HG02610 (cell line): ENCODE measurements at regions not wholly inside any gene's neighbourhood (a gene's known extent, or its start where the extent isn't known, plus 50 kb on each side); places are given as distances from the start of the nearest gene placed in this dataset.
"Not testable (repeated sequence)": the region's sequence is repeated elsewhere in the genome, so short reads cannot be mapped to it uniquely, and the experiment has no call there.

Source experiments
- ATAC-seq: cut with Tn5 transposase; IDR thresholded peaks from one replicate; pipeline ENCODE4 v1.9.1; 2021; ENCODE audit warnings: mild to moderate bottlenecking, moderate library complexity; ENCODE audit not compliant: unreplicated experiment

DNA sequence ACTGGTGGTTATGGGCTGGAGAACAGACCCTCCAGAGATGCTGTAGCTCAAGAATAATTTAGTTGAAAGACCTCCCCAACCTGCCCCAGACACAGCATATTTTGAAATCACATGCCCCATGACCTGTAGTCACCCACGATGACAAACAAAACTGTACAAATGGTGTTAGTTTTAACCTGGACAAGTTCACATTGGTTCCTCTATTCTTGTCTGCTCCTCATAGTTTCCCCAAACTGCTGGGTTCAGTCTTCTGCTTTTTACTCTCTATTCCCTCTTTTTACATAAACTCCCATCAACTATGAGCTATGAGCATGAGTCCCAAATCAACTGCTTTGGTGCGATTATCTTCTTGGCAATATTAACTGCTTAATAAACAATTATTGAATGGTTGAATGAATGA lies 365.3 kb upstream of the CLINT1 start:
- ATAC-seq, result no peak

DNA sequence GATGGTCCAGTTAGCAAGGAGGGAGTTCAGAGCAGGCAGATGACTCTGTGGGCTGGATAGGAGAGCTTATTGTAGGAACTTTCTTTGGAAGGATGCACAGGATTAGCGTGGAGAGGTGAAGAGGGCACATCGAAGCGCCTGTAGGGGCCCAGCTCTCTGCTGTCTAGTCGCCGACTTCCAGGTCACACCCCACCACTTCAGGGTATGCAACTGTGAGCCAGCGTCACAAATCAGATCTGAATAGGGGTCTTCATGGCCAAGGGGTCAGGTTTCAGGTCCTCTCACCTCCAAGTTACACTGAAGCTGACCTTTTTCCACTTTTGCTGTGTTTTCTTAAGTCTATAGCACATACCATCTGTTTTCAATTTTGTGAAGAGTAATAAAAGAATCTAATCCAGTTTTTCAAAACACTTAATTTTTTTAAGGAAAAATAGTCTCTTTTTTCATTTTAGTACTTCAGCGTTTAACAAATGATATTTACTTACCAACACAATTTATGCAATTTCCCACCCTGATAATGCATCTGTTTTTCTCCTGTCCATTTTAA lies 364.2 kb upstream of the CLINT1 start:
- no peak for ATAC-seq

DNA sequence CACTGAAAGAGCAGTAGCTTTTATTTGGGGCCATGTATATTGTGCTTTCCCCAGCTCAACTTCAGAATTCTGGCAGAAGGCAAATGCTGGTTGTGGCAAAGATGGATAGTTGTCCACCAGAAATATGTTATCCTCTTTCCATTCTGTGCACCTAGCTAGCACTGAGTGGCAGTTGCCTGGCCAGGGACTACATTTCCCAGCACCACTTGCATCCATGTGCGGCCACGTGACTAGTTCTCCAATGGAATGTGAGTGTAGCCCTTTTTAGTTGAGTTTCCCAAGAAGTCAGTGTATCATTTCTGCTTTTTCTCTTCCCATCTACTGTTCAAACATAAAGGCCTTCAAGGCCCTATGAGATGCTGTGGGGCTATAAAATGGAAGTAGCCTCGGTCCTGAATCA lies 354.0 kb upstream of the CLINT1 start:
- no peak for ATAC-seq

DNA sequence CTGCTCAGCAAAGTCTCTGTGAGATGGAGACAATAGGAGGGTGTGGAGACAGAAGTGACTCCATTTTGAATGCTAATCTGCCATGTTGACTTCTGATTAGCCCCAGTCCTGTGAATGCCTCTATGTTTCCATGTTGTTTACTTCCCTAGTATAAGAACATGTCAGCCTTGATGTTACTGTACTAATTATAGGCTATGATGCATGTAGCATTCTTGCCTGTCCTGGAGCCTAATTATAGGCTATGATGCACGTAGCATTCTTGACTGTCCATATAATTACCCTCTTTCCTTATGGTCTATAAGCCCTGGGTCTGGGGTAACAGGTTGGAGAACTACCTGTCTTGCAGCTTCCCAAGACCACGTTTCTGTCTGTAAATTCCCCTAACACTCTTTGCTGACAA lies 353.3 kb upstream of the CLINT1 start:
- ATAC-seq, result no peak

DNA sequence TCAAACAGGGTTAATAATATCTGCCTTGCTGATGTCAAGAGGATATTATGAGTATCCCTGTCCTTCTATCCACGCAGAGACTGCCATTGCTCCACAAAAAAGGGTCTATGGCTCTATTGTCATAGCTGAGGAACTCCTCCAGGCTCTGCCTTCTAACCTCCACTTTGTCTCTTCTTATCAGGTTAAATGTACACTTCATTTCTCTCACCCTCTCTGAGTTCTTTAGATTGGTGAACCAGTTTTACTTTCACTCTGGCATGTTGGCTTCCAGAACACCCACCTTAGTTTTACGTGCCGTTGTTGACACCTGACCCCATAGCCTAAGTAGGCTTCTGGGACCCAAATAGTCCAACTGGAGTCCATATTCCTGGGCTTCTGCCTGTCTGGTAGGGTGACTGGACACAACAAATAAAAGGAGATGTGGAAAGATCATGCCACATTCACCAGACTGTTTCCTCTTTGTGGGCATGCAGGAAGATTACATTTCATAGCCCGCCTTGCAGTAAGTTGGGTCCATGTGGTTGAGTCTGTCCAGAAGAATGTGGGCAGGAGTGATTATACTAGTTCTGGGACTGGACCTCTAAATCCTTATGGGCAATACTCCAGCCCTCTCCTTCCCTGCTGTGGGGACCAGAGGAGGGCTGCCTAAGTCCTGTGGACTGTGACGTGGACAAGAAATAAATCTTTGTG lies 350.4 kb upstream of the CLINT1 start:
- ATAC-seq, result no peak

DNA sequence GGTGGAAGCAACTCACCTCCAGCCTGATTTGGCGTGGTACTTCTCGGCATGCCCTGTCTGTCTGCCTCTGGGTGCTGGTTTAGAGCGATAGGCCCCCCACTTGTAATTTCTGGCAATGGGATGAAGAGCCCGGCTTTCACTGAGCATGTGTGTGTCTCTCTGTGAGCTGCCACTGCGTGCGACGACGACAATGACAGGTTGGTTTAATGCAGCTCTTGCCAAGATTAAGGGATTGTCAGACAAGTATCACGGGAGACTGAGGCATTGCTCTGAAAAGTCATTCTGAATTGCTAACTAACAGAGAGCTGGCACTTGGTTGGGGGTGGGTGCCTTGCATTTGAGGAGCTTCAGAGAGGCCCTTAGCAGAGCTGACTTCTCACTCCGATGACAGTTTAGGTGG lies 348.8 kb upstream of the CLINT1 start:
- no peak for ATAC-seq

DNA sequence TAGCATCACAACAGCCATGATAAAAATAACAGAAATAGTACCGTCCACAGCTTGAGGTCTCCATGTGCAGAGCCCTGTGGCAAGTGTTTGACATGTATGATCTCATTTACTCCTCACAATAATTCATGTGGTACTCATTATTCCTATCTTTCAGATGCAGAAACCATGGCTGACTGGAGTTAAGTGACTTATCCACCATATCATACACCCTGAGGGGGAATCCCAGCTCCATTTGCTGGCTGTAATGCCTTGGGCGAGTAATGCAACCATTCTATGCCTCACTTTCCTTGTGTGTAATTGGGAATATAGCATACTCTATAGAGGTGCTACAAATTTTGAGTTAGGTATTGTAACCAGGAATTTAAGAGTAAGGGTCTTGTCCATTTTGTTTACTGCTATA lies 347.0 kb upstream of the CLINT1 start:
- ATAC-seq, result no peak

DNA sequence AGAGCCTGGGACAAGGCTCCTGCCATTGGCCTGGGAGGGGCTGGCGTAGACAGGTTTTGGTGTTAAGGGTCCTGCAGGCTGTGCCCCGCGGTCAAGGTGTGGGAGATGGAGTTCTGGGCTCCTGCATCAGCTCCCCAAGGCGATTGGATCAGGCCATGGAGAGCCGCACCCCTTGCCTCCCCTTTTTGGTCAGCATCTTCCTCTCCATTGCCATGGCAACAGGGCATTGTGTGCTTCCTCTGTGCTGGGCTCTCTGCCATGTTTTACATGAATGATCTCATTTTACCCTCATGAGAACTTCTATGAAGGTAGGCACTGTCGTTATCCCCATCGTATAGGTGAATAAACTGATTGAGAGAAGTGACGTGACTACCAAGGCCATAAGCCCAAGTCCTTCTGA lies 344.3 kb upstream of the CLINT1 start:
- ATAC-seq, result no peak

DNA sequence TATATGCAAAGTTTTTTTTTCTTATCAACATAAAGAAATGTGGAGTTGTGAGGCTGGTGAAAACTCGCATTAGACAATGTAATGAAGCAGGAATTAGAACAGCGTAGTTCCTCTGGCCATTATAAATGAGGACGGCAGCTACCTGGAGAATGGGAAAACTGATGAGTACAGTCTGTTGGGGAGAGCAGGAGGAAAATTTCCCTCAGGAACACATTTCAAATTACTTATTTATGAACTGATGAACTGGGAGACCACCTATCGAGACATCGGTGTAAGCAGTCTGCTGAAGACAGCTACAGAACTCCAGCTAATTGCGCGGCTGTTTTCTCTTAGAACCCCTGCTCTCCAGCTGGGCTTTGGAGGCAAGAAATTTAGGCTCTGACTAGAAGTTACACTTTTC lies 343.9 kb upstream of the CLINT1 start:
- ATAC-seq, result no peak

DNA sequence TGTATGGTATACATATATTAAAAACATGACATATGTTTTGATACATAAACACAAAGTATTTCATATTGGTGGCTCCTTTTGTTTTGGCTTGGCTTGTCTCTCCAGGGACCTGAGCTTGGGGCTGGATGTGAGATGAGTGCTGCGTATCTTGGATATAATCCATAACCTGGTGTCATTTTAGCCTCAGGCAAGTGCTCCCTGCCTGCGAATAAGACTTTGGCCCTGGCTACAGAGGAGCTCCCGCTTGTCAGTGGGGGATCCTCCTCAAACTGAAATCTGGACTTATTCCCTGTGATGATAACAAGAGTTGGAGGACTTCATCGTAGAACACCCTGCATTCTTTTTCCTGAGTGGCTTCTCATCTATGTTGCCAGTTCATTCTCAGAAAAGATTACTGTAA lies 341.7 kb upstream of the CLINT1 start:
- no peak for ATAC-seq

DNA sequence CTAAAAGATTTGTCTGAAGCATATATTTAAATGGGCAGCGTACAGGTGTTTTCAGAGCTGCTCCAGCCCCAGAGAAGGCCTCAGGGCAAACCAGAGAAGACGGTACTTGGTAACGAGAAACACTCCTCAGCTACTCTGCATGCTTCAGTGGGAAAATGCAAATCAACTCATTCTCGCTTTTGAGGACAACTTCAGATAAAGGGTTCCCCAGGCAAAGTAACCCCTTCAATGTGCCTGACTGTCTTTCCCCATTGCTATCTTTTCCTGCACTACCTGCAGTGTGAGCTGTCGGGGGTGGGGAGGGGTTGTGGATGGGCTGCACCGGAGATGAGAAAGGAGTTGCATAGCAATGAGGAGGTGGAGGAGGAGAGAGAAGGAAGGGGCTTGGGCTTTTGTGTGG lies 339.7 kb upstream of the CLINT1 start:
- peak; percentile 87 for ATAC-seq

DNA sequence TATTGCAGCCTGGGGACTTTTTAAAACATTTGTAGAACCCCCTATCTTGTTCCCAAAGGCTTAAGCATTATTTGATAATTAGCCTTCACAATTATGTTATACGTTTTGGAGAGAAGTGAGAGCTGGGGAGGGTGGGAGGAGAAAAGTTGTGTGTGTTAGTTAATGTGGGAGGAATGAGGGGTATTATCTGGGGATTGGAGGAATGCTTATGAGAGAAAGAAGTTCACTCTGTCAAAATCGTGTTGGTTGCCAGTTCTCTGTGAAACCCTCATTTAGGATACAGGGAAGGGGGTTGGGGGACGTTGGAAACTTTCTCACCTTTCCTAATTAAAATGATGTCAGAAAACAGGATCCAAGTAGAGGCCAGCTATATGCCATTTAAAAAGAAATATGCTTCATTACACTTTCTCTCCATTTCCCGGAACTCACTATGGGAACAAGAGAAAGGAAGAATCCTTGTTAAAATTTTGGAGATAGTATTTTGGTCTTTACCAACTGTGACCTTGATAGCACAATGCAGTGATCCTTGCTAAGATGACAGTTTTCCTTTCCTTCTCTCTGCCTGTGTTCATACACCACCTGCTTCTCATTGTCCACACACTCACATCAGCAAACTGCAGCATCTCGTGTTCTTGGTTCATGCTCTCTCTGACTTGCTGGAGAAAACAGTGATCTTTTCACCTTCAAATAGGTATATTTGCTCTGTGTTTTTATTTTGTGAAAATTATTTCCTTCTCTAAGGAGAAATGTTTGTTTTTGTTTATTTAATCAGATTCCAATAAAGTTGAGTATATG lies 336.7 kb upstream of the CLINT1 start:
- ATAC-seq, result no peak

DNA sequence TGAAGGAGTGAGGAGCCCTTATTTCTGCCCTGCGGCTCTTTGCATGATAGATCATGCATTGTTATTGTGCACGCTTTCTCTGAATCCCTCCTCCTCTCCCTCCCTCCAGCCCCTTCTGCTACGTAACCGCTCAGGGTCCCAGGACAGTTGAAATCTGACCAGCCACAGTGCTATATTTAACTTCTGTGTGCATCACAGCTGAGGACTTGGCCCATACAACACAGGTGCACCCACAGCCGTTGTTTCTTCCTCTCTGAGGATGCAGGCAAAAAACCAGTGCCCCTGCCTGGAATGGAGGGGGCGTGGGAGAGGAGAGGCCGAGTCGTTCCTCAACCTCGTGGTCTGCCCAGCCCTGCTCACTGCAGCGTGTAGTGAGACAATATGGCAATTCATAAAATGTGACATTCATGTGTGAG lies 335.6 kb upstream of the CLINT1 start:
- no peak for ATAC-seq

DNA sequence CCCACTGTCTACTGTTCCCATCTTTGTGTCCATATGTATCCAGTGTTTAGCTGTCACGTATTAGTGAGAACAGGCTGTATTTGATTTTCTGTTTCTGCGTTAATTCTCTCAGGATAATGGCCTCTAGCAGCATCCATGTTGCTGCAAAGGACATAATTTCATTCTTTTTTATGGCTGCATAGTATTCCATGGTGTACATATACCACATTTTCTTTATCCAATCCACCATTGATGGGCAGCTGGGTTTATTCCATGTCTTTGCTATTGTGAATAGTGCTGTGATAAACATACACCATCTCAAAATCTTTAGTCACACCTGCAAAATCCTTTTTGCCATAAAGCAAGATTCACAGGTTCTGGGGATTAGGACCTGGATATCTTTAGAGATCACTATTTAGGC lies 334.4 kb upstream of the CLINT1 start:
- ATAC-seq, result not testable (repeated sequence)

DNA sequence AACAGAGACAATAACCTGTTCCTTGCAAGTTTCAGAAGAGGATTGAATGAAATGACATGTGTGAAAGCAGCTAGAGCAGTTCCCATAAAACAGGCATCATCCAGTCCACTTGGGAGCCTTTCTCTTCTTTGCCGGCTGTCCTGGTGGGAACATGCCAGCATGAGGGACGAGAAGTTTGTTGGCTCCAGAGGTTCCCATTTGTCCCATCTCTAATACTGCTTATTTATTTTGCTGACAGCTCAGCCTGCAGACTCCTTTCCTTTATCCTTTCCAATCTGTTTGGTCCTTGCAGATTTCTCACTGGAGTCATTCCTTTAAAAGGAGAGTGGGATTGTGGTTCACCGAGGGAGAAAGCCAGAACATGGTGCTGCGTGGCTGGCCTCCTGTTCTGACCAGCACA lies 321.5 kb upstream of the CLINT1 start:
- ATAC-seq, result no peak

DNA sequence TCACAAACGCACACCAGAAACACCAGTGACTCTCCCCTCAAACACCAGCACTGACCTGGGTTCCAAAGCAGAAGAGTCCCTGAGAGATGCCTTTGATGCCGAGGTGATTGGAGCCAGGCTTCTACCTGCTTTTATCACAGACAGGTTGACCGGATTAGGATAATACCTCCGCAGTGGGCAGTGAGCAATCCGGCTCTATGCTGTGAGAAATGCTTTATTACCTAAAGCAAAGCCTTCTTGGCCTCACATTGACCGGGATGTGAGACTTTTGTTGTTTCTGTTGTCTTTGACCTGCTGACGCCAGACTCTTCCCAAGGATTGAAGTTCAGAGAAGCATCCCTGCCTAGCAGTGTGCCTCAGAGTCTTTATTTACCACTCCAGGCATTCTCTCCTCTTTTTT lies 320.3 kb upstream of the CLINT1 start:
- no peak for ATAC-seq

DNA sequence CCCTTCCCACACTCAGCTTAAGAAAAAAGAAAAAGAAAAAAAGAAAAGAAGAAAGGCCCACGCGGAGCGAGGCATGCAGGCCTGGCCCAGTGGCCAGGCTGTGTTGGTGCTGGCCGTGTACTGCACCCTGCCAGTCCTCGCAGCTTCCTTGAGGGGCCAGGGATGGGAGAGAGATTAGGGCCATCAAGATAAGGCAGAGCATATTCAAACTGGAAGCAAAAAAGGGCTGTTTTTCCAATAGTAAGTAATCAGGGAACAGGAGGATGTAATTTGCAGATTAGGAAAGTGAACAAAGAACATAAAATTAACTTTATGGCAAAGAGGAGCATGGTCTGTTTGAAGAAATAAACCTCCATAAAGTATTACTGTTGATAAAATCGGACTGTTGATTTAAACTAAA lies 319.6 kb upstream of the CLINT1 start:
- no peak for ATAC-seq

DNA sequence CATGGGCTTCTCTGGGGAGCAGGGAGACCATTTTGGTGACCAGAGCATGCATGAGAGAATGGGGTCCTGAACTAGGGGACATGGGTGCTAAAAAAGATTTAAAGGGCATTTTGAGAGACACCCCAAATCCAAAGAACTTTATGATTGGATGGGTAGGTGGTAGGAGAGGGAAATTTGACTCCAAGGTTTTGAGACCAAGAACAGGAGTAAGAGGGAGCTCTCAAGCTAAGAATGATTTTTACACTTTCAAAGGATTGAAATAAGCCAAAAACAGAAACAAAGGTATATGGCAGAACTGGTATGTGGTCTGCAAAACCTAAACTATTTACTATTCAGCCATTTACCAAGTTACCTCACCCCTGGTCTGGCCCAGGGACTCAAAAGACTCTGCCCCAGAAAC lies 318.2 kb upstream of the CLINT1 start:
- ATAC-seq, result no peak

DNA sequence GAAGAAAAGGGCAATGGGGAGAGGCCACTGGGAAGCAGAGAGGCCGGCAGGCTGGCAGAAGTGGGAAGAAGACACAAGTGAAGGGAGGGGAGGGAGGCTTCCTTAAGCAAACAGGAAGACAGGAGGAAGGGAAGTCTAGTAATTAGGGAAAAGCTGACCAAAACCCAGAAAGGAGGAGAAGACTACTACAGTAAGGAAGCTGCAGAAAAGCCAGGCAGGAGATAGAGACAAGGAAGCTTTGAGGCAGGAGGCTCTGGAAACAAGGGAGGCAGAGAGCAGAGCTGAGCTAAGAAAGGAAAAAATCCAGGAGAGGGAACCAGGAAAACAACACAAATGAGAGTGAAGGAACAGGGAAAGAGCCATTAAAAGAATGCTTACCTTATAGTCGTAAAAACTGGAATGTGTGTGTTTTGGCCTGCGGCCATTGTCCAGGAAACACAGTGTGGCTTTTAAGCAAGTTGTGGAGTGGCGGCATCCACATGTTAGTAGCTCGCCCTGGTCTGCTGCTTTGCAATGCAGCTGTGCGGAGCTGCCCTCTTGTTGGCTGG lies 317.1 kb upstream of the CLINT1 start:
- no peak for ATAC-seq

DNA sequence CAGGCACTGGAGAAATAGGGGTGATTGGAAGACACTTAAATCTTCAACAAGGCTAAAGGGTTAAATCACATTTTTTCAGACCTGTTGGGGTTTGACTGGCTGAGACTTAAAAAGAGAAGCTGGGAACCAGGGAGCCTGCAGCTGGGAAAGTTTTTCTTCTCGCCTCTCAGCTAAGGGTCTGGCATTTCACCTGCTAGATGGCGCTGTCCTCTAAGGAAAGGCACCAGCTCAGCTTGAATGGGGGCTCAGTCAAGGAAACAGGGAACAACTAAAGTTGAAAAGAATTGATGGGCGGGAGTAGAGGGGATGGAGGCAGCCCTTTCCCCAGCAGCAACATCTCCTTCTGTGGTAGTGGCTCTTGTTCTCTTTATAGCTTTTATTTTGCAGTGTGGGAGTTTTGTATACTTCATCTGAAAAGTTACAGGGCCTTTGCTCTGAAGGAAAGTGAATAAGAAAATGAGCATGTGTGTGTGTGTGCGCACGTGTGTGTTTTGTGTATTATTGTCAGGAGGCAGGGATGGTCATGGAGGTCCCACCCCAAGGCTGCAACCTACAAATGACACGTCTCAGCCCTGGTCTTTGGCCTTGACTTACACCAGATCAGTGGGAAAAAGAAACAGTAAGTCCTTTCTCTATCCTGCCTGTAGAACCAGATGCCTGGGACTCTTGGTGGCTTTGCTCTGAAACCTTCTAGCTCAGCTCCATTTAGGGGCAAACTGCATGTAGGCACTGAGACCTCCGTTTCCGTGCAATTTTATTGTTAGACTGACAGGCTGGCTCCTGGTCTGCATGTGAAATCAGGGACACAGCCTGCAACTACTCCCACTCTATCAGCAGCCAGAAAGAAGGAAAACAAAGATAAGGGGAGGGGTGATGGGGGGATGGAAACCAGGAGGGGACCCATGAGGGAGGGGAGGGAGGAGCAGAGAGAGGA lies 316.2 kb upstream of the CLINT1 start:
- peak; percentile 75 for ATAC-seq

DNA sequence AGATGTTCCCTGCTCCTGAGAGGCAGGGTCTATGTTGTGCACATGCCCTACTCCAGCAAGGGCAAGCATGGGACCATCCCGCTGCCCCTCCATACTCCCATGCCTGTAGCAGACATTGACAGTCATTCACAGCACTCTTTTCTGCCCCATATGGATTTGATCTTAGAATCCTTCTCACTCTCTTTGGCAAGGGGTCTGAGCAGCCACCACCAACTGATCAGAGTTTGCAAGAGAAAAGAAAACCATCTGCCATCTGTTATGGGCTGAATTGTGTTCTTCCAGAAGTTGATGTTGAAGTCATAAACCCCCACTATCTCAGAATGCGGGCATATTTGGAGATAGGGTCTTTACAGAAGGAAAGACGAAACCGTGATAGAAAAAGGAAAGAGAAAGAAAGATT lies 315.1 kb upstream of the CLINT1 start:
- no peak for ATAC-seq
